Kidney (tissue), 13 donors: ENCODE measurements at regions not wholly inside any gene's neighbourhood (a gene's known extent, or its start where the extent isn't known, plus 50 kb on each side); places are given as distances from the start of the nearest gene placed in this dataset.

Source experiments
- DNase-seq, 5 donors: peaks; one replicate each; pipeline ENCODE4 v3.0.0-alpha.2; 2013 to 2020
- FAIRE-seq: peaks from 2 replicates; lab custom pipeline; 2012; peaks lifted over from hg19 to GRCh38; lab: Jason Lieb, UNC
- H3K27ac ChIP-seq, 2 donors: one replicate each; pipeline ENCODE4 v1.7.0; 2013; ENCODE audit warnings: low read depth in 2 of 2, low read length in 2 of 2, inconsistent platforms in 1 of 2
- H3K27me3 ChIP-seq: one replicate; pipeline ENCODE4 v1.7.1; 2013; ENCODE audit warnings: low read length, inconsistent platforms; ENCODE audit not compliant: control insufficient read depth, insufficient read depth
- H3K36me3 ChIP-seq, 3 donors: one replicate each; pipeline versions ENCODE4 v1.7.0 to v1.7.1; 2013; ENCODE audit warnings: low read length in 3 of 3, control low read depth in 1 of 3, inconsistent platforms in 1 of 3; ENCODE audit not compliant: insufficient read depth in 3 of 3, control insufficient read depth in 2 of 3
- H3K4me1 ChIP-seq, 3 donors: one replicate each; pipeline versions ENCODE4 v1.7.0 to v1.7.1; 2013; ENCODE audit warnings: low read length in 3 of 3, inconsistent platforms in 1 of 3, low read depth in 1 of 3; ENCODE audit not compliant: control insufficient read depth in 2 of 3, insufficient read depth in 2 of 3
- H3K4me3 ChIP-seq, 3 donors: one replicate each; pipeline versions ENCODE4 v1.7.0 to v1.8.1; 2013; ENCODE audit warnings: low read length in 3 of 3, control low read depth in 1 of 3, inconsistent platforms in 1 of 3
- H3K9ac ChIP-seq, 3 donors: one replicate each; pipeline versions ENCODE4 v1.7.0 to v1.7.1; 2013; ENCODE audit warnings: low read length in 3 of 3, control low read depth in 1 of 3, inconsistent platforms in 1 of 3
- H3K9me3 ChIP-seq, 3 donors: one replicate each; pipeline versions ENCODE4 v1.7.0 to v1.7.1; 2013; ENCODE audit warnings: low read length in 3 of 3, control low read depth in 1 of 3, inconsistent platforms in 1 of 3; ENCODE audit not compliant: control insufficient read depth in 2 of 3, insufficient read depth in 1 of 3
- CTCF ChIP-seq: IDR thresholded peaks from 3 replicates; pipeline ENCODE4 v1.5.1; 2012; ENCODE audit warnings: mild to moderate bottlenecking, moderate library complexity, borderline replicate concordance; ENCODE audit not compliant: insufficient read depth; ENCODE audit errors: extremely low read depth
- intact Hi-C: fragments of 100-400 bp; cut with DNase I; formaldehyde crosslinking; loops from one replicate; pipeline ENCODE4 v1.11.1; 2022
- donor health status: control.
- donor health status: control.
- donor health status: control.
- donor health status: control.
- donor health status: control.
- donor health status: DM: yes; HTN: yes; CAD: no.
- donor health status: Normal renal cell carcinoma (clear cell type).

DNA sequence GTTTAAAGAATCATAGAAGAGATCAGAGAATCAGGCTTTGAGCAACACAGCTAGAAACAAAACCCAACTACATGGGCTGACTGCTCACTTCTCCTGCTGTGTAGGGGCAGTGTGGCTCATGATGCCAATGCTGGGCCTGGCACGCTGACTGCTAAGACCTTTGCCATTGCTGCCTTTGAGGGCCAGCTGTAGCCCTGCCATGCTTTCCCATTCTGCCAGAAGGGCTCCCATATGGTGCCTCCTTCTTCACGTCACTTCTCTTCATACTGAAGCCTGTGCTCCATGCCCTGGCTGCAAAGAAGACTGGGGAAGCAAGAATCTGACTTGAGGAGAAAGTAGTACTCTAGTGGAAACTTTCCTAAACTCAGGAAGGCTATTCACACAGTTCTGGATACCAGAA is 232.9 kb downstream of the UTP18 start:
- DNase-seq, result no peak
- Histone ChIP-seq H3K36me3 (no peaks in the 10 kb centered on the region), H3K27me3 (no peaks in the 10 kb centered on the region), H3K9ac (no peak overlapping the region), H3K4me1 (no peaks in the 10 kb centered on the region), H3K4me3 (no peak overlapping the region), H3K27ac (no peak overlapping the region), H3K9me3 (no peaks in the 10 kb centered on the region)
- intact Hi-C loops, result no loop called here
- no peak for TF ChIP-seq CTCF
- no peak for FAIRE-seq

- no peaks in the 10 kb centered on the region for H3K4me1 ChIP-seq
- no peaks in the 10 kb centered on the region for H3K36me3 ChIP-seq
- no peak for TF ChIP-seq CTCF
- H3K27ac ChIP-seq, result no peak overlapping the region
- FAIRE-seq (no peak), DNase-seq (no peak)
- H3K27me3 ChIP-seq, result no peaks in the 10 kb centered on the region
- H3K9ac ChIP-seq, result no peak overlapping the region
- no peak overlapping the region for H3K4me3 ChIP-seq
- intact Hi-C loops, result no loop called here
- no peaks in the 10 kb centered on the region for H3K9me3 ChIP-seq
Measured at GRCh38 chr17:51496378-51496777, 236.0 kb downstream of the UTP18 start.

DNA sequence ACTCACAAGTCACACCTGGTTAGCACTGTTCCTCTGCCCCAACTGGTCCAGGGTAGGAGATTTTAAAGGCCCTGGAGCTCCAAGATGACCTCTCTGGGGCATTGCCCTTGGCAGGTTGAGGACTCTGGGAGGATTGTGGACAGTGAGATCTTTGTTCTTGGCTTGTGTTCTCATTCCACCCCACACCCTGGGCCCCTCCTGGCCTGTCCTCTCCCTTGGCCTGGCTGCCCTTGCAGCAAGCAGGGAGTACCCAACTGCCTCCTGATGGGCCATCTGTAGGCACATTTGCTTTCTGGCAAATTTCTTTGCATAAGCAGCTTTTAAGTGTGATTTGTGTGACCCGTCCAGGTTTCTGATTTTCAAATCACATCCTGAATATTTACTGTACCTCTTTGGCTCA is 239.6 kb downstream of the UTP18 start:
- no peaks in the 10 kb centered on the region for H3K27me3 ChIP-seq
- DNase-seq (no peak), FAIRE-seq (no peak)
- H3K4me3 ChIP-seq, result no peak overlapping the region
- no peak overlapping the region for H3K27ac ChIP-seq
- H3K4me1 ChIP-seq, result no peaks in the 10 kb centered on the region
- no peak for TF ChIP-seq CTCF
- no peaks in the 10 kb centered on the region for H3K9me3 ChIP-seq
- intact Hi-C loops, result no loop called here
- no peaks in the 10 kb centered on the region for H3K36me3 ChIP-seq
- H3K9ac ChIP-seq, result no peak overlapping the region

DNA sequence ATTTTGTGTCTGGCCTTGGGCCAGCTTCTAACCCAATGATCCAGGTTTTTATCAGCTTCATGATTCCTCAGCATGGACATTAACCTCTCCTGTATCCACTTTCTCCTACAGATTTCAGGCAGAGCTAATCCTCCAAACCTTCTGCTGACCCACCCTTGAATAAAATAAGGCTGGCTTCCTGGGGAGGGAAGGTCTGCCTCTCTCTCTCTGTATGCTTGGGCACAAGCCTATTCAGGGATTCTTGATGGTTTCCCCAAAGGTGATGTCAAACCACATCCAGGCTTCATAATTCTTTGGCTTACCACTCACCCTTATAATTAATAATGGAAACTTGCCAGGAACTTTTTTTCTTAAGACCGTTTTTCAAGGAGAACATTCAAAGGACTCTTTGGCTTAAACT is 240.1 kb downstream of the UTP18 start:
- Histone ChIP-seq H3K4me3 (no peak overlapping the region), H3K27ac (no peak overlapping the region), H3K27me3 (no peaks in the 10 kb centered on the region), H3K9me3 (no peaks in the 10 kb centered on the region), H3K9ac (no peak overlapping the region), H3K4me1 (no peaks in the 10 kb centered on the region), H3K36me3 (no peaks in the 10 kb centered on the region)
- TF ChIP-seq CTCF, result no peak
- intact Hi-C loops, result no loop called here
- DNase-seq, result no peak
- no peak for FAIRE-seq
